NCI-H510A (cell line): ENCODE measurements at regions not wholly inside any gene's neighbourhood (a gene's known extent, or its start where the extent isn't known, plus 50 kb on each side); places are given as distances from the start of the nearest gene placed in this dataset.

Experiments
- DNase-seq: peaks from one replicate; lab custom pipeline; 2025; lab: John Stamatoyannopoulos, UW

DNA sequence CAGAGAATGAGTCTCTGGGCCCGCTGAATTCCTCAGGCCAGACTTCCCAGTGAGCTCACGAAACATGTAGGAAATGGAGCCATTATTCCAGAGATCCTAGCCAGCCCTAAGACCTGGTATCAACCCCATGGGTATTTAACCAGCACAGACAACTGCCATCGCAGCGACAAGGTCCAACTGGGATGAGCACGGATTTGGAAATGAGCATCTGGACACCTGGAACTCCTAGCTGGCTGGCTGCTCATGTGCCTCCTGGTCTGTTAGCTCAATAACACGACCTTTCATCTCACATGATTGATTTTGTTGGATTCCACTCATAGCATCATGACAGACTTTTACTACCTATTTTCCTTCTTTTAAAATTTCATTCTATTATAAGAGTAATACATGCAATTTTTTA lies 51.0 kb downstream of the POU3F3 start:
- DNase-seq: no peak

DNA sequence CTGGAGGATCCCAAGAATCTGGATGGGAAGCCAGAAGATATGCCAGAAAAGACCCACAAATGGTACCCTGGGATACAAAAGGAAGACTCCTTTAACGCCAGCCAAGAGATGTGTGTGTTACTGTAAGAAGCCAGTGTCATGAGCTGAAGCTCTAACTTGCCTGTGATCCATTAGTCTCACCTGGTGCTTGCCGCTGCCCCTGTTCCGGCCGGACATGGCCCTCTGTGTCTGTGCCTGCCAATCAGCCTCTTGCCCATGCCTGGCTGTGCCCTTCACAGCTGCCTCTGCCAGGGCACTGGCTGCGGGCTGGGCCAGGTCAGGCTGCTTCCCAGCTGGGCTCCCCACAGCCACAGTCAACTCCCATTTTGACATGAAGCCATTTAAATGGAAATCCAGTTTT lies 55.4 kb downstream of the POU3F3 start:
- no peak for DNase-seq

DNA sequence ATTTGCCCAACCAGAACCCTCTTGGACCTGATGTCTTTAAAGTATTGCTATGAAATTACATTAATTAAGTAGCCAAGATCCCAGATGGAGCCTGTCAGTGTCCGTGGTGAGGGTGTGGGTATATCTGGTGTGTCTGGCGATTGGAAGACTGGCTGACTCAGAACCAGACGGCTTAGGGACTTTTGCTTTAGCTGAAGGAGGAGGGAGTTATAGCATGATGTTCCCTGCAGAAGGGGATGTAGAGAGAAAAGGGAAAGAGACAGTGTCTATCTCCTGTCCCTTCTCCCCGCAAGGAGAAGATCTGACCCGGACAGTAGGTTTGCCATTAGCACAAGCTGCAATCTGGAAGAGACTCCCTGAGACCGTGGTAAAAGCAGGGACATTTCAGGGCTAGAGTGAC lies 60.6 kb downstream of the POU3F3 start:
- DNase-seq: no peak

DNA sequence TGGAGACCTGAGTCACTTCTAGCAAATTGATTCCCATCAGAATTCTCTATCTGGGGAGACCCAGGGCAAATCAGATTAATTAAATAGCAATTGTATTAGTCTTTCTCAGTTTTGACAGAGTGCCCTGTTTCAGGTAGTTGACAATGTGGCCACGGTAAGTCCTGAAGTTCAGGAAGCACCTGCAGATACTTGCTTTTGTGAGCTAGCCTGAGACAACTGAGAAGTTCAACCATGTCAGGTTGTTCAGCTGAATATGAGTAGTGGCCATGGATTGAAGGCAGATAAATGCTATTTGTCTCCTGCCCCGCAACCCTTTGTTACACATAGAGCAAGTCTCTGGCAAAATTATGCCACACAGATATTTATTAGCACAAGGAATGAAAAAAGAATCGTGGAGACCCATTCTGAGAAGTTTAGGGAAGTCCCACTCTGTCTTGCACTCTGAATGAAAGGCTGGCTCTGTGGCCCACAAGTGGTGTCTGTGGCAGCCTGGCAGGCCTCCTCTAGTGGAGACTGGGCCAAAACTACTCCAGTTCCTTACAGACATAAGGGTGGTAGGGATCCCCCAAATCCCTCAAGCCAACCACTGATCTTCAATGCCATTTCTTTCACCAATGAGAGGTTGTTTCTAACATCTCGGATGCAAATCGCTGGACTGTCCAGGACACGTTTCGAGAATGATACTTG lies 61.3 kb downstream of the POU3F3 start:
- DNase-seq: no peak

DNA sequence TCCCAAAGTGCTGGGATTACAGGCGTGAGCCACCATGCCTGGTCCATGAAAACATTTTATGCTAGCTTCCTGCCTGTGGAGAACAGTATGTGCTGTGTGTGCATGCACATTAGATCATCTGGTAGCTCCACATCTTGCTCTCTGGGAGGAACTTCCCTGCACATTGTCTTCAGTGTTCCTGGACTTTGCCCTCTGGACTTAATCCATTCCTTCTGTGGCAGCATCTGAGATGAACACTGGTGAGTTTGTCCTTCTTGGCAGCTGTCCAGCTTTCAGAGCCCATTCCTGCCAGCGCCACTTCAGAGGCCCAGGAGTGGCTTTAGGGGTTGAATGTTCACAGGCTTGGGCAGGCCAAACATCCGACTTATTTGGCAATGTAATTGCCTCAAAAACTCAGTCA lies 65.2 kb downstream of the POU3F3 start:
- DNase-seq: peak; percentile 42

DNA sequence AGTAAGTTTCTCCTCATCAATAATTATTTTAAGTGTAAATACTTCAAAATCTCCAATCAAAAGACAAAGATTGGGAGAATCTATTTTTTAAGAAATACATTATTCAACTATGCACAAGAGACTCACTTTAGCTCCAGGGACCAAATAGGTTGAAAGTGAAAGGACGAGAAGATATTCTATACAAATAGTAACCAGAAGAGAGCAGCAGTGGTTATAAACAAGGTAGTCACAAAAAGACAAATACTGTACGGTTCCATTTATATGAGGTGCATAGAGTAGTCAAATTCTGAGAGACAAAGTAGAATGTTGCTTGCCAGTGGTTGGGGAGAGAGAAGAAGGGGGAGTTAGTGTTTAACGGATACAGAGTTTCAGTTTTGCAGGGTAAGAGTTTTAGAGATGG lies 69.8 kb downstream of the POU3F3 start:
- no peak for DNase-seq

DNA sequence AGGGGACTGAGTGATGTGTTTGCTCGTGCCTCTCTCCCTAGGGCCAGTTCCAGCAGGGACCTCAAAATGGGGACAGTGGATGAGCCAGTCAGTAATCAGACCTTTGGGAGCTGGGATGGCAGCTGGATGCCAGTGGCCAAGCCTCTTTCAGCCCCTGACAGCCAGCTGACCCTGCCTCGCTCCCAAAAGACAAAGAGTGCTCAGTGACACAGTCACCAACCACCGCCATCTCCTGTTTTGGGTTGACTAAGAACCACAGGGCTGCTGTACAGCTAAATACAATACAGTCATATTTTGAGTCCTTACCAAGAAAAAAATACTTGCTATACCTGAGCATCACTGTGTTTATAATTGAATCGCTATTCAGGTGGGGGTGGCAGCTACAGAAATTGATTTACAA lies 75.7 kb downstream of the POU3F3 start:
- no peak for DNase-seq

DNA sequence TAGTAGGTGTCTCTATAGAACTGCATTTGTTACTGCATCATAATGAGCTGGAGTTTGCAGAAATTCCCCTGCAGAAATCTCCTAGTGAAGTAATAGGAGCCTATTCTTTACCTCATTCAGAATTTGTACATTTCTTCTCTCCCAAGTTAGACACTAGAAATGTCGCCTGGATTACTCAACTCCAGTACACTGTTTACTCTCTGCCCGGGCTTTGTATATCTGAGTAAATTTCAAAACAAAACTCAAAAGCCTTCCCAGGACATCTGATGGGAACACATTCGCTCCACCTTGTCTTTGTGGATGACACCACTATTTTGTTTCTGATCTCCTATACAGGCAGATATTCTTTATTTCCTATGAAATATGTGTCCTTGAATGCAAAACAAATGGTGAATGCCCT lies 76.8 kb downstream of the POU3F3 start:
- no peak for DNase-seq

DNA sequence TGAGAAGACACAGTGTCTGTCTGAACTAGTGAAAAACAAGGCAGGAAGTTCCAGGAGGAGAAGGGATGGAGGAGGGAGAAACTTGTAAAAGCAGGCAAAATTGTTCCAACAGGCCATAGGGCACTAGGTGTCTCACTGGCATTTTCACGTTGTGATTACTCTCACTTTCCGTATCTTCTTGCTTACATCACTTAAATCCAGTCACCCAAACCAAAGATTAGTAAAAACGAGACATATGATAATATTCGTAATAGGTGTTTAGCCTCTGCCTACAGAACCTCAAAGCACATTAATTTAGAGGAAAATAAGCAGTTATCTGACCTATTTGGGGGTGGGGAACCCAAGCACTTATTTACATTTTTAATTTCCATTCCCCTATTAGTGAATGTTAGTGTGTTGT lies 78.3 kb downstream of the POU3F3 start:
- DNase-seq: no peak

DNA sequence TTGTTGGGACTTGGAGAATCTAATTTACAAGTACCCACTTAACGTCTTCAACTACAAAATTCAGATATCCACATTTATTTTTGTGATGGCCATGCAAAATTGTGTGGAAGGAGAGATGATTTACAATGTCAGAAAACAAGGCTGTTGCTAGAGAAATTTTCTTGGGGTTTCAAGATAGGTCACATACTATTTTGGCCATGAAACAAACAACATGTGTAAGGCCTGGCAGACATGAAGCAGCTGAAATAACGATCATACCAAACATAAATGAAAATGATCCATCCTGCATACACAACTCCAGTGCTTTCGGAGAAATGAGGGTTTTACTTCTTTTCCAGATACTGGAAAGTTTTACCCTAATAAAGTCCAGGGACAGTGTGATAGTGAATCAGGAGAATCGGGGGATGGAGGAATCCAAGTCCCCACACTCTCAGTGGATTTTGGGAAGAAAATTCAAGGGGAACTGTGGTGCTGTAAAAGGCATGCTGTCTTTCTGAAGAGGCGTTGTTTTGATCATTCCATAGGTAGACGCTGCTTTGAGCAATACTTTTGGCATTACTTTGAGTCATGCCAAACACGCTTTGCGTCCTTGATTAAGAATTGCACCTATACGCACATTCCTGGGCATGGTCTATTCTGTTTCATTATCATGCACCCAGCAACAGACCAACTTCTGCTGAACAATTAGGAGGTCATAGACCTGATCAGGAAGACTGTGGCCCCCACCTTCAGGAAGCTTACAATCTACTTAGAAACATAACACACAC lies 79.4 kb downstream of the POU3F3 start:
- DNase-seq: no peak

DNA sequence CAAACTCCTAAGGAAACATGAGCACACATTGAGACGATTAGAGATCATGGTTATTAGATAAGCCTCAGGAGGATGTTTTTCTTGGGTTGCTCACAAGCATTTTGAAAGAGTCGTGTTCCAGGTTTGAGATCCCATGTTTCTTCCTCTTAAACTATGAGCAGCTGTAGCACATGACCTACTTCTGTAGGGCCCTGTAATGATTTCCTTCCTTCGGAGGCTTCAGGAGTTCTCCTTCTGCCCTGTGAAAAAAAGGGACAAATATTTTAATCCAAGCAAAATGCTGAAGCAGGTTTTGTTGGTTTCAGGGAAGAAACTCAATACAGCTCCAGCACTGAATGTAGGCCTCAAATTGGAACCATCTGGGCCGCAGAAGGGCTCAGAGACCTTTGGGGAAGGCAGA lies 82.6 kb downstream of the POU3F3 start:
- DNase-seq: no peak

DNA sequence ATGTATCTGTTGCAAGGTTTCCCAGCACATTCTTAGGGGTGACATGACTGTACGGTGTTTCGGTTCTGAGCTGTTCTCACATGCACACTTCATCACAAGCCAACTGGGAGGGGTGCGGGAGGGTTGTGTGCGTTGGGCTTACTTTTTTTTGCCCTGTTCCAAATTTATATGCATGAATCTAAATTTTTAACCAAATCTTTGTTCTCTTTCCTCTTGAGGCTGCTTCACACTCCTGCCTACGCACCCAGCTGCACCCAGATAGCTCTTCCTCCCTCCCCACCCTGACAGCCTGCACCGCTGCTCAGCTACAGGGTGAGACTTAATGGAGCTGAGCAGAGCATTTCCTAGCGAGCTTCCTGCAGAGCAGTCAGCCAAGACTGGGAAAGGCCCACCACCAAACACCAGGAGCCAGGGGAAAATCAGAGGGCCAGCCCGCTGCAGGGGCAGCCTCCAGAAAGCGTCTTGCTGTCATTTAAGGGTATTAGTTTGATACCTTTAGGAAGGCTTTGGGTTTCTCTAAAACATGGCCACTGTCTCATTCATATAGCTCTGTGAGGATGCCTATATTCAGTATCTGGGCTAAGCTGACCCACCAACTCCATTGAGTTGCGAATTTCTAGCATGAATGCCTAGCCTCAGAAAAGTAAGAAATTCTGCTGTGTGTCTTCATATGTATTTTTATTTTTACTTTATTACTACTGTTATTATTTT lies 84.5 kb downstream of the POU3F3 start:
- DNase-seq: no peak

DNA sequence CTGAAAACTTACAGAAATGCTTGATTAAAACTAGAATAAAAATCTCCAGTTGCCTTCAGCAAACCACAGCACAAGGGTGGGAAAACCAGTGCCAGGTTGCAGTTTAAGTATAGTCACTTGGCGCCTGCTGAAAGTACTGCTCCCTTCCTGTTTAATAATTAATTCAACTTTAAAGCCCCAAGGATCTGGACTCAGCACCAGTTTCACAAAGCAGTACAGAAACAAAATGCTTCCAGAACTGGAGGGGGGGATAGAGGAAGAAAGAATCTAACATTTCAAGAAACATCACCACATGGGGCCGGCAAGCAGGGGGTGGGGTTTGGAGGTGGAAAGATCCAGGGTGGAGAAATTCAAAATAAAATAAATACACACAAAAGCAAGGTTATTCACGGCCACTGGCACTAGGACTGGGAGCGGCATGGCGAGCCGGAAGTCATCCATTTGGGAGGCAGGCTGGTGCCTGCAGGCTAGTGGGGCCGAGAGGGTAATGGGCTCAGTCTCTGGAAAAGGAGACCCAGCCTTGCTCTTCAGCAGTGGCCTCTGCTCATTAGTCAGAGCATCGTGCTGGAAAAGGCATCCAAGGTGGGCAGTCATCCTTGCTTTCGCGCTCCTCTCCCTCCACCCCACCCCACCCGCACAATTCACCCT lies 85.8 kb downstream of the POU3F3 start:
- no peak for DNase-seq

DNA sequence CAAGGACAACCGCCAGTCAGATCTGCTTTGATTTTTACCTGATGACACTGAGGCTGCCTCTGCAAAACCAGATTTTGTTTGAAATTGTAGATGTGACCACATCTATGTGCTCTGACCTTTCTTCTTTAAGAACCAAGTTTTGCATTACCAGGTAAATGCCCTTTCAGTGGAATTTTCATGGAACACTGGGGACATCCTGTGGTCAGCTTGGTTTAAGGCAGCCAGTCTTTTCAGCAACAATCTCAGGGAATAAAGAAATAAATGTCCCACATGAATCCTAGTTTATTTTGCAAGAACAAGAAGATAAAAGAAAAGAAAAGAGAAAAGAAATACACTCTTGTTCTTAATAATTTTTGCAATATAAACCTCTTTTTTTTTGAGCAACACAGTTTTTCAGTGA lies 90.6 kb downstream of the POU3F3 start:
- DNase-seq: no peak

DNA sequence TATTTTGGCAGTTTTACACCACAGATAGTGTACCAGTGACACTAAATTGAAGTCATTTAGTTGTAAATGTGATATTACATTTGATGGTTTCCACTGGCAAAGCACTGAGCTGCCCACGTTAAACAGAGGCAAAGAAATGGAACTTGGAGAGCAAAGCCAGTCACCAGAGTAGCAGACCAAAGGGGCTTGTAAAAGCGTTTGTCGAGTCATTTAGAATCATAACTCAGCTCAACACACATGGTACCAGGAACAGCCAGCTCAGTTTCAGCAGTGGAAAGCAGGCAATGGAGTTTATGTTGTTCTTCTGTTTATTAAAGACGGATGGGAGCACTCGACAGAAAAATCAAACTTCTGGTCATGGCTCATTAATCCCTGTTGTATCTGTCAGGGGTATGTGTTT lies 91.2 kb downstream of the POU3F3 start:
- DNase-seq: peak; percentile 3

DNA sequence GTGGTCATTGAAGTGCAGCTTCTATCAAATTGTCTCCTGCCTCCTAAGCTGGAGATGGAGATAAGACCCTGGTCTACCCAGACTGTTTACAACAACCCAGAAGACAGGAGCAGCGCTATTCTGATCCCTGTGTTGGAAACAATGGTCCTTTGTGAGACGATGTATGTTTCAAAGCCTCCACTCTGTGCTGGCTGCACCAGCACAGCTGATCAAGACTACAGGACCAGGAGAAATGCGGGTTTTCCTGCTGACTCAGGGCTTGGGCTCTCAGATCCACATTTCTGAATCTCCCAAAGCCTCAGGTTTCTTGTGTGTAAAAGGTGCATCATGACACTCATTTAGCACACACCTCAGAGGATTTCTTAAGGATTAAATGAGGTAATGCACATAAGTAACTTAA lies 92.0 kb downstream of the POU3F3 start:
- no peak for DNase-seq

DNA sequence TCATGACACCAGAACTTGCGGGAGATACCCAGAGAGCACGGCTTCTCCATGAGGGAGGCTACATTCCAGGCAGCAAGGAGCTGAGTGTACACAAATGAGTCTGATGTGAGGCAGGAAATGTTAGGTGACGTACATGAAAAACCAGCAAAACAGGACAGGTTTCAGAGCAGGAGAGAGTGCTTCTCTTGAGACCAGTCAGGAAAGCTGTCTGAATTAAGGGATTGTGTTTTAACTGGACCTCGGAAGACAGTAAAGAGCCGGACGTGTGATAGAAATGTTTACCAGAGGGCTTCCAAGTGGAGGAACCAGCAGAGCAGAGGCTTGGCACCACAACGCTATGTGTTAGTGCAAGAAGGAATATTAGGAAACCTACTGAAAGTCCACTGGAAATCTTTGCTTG lies 90.4 kb upstream of the MRPS9 start:
- DNase-seq: peak; percentile 21

DNA sequence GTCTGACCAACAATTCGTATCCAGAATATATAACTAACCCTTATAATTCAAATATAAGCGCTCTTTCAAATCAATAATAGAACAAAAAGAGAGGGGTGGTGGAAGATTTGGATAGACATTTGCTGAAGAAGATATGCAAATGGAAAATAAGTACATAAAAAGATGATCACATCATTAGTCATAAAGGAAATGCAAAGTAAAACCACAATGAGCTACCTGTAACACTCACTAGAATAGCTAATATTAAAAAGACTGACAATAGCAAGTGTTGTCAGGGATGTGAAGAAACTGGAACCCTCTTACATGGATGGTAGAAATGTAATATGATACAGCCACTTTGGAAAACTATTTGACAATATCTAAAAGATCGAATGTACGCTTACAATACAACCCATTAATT lies 84.9 kb upstream of the MRPS9 start:
- DNase-seq: no peak

DNA sequence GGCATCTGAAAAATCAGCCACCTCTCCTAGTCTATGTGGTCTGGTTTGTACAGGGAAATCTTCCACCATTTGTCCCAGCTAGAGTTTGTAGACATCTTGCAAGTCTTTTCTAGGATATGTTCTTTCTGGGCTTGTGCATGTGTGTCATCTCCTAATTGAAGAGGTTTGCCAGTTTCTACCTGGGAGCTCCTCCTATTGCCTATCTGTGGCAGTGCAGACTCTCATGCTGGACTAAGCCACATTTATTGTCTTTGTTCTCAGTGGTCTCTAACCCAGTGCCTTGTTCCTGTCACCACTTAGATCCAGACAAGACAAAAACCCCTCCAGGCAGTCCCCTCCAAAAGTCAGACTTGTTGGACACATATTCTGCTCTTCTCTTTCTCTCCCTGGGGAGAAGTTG lies 72.0 kb upstream of the MRPS9 start:
- no peak for DNase-seq

DNA sequence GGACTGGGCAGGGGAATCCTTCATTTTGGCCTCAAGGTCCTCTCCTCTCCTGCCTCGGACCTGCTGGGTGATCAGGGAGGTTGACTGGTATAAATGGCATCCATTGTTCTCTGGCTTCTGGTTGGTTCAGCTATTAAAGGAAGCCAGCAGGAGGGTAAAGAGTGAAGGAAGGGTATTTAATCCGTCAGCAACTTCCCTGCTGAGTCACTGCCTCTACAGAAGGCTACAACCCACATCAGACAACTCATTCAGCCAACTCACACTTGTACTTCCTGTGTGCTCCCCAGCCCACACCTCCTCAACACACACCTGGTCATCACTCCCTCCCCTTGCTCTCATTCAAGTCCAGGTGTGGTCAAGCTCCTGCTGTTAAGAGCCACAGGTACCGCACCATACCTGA lies 68.3 kb upstream of the MRPS9 start:
- DNase-seq: peak; percentile 10

DNA sequence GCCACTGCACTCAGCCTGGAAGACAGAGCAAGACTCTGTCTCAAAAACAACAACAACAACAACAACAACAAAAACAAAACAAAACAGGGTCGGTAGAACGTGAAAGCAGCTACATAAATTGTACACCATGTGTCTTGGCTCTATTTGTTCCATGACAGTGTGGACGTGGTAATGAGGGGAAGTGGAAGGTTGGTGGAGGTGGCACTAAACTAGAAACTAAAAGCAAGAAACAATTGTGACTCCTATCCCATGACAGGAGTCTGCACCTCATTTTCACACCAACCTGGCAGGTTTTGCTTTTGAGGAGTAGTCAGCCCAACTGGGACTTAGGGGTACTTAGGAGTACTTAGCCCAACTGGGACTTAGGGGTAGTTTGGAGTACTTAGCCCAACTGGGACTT lies 62.5 kb upstream of the MRPS9 start:
- no peak for DNase-seq

DNA sequence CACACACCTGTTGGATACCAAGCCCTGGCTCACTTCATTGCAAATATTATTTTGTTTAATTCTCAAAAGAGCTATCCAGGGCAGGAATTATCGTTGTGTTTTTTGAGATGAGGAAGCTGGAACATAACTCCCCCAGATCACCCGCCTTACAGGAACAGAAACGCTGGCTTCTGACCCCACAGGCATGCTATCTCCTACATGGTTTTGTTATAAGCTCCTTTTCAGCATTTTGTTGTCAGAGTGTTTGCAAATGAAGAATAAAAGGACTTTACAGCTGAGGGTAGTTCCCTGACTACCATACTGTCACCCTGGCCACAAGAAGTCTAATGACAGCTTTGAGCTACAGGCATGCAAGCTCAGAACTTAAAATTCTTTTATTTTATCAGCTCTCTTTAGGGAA lies 62.0 kb upstream of the MRPS9 start:
- DNase-seq: no peak

DNA sequence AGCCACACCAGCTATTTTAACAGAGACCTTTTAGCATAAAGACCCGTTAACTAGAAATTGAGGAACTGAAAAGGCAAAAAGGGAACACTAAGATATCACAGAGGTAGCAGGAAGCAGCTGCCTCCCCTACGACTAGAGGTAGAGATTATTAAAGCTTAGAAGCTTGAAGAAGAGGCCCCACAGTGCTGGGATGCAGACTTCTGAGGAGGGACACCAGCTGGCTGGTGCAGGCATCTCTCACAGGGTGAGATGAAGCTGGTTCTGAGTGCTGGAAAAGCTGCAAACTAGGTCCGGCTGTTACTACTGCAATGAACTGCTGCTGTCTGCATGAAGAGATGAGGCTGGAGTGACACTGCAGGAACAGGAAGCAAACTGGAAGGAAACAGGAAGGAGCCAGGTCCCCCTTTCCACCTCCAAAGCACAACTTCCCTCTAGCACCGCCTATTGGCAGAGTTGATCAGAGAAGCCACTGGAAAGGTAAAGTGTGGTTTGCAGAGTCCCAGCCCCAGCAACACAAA lies 61.2 kb upstream of the MRPS9 start:
- no peak for DNase-seq
